ENCODE measurements at regions not wholly inside any gene's neighbourhood (a gene's known extent, or its start where the extent isn't known, plus 50 kb on each side); places are given as distances from the start of the nearest gene placed in this dataset.

GRCh38 chr5:51449026-51449425 is 65.8 kb downstream of the ISL1 start:
- DNase-seq, result no peak

DNA sequence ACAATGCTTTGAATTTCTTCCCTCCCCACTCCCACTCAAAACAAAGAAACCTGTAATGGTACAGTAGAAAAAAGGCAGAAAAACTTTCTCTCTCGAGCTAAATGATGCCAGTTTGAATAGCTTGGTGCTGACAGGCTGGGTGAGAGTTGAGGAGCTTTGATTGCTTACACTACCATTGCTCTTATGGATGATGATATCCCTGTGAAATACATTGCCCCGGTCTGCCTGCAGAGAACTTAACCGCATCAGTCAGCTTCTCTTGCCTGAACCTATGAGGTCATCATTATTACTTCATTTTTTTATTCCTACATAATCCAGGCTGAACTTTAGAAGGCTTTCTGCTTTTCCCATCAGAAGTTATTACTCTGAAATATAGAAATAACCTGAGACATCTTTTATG is 69.3 kb downstream of the ISL1 start:
- no peak for DNase-seq

DNA sequence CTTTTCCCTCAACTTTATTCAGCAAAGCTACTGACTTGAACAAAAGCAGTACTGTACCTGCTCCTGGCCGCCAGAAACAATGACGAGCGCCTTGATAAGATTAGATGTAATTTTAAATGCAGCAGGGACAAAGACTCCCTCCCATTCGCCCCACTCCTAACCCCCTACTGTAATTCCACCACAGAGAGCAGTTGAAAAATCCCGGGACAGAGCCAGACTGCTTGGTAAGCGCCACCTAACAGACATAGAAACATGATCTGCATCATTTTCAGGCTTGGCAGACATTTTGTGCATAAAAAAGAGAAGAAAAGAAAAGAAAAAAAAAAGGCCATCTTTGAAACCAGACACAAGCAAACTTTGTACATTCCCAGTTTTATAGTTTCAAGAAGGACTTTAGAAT is 81.9 kb downstream of the ISL1 start:
- DNase-seq, result no peak

DNA sequence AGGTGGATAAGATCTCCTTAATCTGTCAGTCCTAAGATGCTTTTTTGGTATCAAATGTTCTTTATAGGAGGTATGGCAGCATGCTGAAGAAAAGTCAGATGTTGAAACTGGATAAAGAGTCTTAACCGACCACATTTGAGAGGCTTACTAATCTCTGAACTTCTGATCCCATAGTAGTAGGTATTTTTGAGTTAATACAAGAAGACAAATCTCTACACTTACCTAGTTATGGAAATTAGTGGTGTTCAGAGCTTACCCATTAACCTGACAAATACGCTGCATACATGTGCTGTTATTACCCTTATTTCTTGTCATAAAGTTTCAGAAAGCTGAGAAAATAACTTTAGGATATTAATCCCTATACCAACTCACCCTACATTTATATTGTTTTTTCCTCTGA is 83.0 kb downstream of the ISL1 start:
- DNase-seq, result no peak

DNA sequence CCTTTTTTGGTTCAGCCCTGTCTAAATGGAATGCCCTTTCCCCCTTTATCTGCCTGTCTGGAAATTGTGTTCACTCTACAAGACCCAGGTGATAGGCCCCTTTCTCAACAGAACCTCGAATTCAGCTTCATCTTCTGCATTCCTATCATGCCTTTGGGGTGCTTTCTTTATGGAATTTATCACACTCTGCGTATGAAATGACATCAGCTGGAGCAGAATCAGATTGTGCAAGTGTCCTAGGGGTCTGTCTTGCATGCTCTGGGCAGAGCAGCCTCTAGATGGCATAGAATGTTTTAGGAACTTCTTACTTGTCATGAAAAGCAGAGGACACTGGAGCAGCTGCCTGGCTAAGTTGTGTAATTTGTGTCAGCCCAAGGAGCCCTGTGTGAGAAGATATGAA is 84.9 kb downstream of the ISL1 start:
- DNase-seq, result no peak

GRCh38 chr5:51471630-51472029 is 88.4 kb downstream of the ISL1 start:
- no peak for DNase-seq

DNA sequence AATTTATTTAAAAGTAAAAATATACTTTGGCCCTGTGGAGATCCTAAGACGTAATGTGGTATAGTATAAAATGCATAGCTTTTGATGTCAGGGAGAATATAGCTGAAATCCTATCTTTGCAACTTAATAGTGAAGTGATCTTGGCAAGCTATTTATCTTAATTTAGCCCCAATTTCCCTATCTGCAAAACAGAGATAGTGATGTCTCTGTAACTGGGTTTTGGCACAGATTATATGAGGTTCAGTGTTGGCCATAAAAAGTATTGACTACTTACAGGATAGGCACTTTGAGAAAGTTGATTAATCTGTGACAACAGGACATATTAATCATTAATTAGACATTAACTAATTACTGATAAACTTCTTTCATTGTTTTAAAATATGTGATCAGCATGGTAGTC is 89.2 kb downstream of the ISL1 start:
- no peak for DNase-seq

- DNase-seq, result no peak
Measured at GRCh38 chr5:51475628-51476027, 92.4 kb downstream of the ISL1 start.

- DNase-seq, result no peak
Measured at GRCh38 chr5:51476431-51476830, 93.2 kb downstream of the ISL1 start.

DNA sequence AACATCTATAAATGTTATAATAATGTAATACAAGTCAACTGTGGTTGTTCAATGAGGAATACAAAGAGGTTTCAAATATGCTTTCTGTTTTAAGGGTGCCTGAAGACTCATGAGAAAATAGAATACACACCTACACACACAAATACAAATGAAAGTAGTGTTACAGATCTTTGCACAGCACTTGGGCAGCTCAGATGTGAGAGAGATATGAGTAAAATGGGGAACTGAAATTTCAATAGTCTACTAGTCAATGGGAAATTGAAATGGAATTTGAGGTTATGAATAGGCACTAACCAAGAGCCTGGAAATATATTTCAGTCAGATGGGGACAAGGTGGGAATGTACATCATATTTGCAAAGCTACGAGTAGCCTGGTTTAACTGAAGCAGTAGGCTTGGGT is 96.6 kb downstream of the ISL1 start:
- no peak for DNase-seq

DNA sequence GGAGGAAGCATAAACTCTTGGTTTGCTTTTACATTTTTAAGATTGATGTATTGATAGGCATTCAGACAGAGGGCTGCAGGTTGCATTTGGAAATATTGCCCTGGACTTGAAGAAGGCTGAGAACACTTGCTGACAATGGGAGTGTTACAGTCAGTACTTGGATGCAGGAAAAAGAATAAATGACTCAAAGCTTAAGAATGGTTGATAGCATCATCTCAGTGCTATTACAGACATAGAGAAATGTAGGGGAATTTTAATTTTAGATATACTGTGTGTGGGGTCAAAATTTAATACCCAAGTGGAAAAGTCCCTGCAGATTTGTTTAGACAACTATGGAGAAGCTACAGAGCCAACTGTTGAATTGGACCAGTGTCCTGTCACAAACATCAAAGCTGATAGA is 101.1 kb downstream of the ISL1 start:
- no peak for DNase-seq

DNA sequence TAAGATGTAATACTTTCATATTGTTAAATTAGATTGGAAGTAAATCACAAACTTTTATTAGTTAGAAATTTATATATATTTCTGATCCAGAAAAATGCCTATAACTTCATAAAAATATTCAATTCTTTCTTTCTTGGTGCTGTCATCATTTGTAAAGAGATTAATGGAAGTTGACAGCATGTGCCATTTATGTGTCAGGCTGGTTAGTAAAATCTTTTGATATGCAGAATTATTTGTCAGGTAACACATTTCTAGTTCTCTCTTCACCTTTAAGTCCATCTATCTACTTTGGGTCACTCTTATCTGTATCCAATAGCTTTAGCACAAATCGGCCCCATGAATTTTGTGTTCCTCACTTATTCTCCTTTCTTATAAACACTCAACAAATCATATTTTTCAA is 102.9 kb downstream of the ISL1 start:
- no peak for DNase-seq

DNA sequence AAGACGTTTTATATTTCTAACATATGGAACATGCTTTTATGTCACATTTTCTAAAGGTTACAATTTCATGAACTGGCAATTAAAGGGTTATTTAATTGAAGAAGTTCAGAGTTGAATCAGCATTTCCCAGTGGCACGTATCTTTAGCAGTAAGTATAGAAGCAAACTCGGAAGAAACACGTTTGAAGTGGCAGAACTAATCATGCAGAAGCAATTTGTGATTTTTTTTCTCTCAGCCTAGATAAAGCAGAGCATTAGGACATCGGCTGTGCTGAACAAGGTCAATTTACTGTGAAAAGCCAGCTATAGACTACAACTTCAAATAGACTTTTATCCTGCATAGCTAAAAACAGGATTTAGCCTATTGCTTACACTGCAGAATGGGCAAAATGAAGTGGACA is 104.7 kb downstream of the ISL1 start:
- DNase-seq, result no peak

DNA sequence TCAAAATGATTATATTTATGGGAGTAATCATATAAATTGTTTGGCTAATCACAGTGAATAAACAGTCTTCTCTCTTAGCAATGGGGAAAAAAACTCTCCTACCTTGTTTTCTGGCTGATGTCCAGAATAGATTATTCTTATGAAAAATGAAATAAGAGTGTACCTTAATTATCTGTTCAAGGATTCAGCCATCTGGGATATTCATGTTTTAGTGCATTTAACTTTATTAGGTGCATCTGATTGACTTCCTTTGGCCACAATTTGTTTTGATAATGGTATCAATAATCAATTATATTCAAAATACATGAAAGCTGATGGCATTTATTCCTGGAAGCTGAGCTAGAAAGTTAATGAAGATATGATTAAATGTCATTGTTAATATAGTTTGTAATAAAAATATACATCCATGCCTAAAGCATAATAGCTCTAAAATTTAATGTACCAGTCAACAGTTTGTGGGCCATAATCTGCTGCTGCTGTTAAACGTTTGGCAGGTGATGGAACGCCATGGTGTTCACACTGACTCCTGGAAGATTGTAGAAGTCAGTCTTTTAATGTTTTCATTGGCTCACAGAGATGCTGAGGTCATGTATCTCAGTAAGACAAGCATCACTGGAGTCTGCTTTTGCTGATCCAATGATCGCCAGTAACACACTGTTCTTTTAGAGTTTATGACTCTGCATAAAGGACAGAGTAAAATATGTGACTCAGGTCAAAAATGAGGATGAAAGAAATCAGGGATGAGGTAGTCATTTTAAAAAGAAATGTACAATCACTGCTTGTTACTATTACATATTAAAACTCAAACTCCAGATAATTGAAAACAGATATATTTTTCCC is 105.8 kb downstream of the ISL1 start:
- DNase-seq, result no peak

DNA sequence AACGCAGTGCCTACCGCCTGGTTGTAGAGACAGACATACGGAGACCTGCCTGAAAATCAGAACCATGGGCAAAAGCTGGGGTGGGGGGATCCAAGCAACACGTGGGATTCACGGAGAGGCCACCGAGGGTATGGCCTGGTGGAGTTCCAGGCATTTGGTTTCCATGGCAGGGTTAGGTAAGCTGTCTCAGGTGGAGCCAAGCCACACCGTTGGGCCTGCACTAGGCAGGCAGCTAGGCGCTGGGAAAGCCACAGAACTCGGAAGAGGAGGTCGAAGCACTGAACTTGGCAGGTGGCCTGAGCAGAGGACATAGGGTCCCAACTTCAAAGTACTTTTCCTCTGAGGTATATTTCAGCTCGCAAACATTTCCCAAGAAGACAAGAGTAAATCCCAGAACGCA is 111.6 kb downstream of the ISL1 start:
- DNase-seq, result no peak

- DNase-seq, result no peak
Measured at GRCh38 chr5:51495672-51496071, 112.4 kb downstream of the ISL1 start.

- no peak for DNase-seq
Measured at GRCh38 chr5:51517838-51518237, 134.6 kb downstream of the ISL1 start.

DNA sequence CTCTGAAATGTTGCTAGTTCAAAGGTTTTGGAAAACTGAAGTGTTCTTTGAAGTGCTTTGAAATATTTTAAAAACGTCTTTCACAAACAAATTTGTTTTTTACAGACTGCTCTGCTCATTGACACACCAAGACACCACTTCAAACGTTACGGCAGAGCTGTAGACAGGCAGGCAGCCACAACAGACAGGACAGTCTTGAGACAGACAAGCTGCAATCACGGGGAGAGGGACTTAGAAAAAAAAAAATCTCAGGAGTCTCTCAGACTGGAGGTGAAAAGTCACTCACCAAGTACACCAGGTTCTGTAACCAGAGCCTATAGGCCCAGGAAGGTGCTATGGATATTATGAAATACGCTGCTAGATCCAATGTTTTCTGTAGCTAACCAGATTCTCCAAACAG is 135.4 kb downstream of the ISL1 start:
- DNase-seq, result no peak

DNA sequence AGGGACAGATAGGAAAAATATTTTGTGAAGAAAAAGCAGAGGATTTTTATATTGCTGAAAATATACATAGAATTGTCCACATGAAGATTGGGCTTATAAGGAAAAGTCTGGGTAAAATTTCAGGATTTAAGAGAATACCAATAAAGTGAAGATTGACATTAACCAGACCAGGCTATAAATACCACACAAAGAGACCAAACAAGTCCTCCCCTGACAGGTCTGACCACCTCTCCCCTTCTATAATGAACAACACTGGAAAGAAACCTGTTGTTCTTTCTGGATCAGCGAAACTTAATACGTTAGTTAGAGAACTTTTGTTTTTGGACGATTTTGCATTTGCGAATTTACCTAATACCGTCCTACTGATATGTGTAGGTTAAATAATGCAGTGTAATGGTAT is 138.3 kb downstream of the ISL1 start:
- DNase-seq, result no peak

DNA sequence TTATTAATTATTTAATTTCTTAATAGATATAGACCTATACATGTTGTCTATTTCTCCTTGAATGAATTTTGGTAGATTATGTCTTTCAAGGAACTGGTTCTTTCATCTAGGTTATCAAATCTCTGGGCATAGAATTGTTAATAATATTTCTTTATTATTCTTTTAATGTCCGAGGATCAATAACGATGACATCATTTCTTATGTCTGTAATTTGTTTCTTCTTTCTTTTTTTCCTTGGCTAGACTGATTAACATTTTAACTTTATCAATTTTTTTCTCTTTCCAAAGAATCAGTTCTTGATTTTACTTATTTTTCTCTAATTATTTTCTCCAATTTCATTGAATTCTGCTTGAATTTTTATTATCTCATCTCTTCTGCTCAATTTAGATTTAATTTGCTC is 156.0 kb downstream of the ISL1 start:
- no peak for DNase-seq

GRCh38 chr5:51544031-51544785 is 161.0 kb downstream of the ISL1 start:
- no peak for DNase-seq

- DNase-seq, result no peak
Measured at GRCh38 chr5:51556833-51557232, 173.6 kb downstream of the ISL1 start.

DNA sequence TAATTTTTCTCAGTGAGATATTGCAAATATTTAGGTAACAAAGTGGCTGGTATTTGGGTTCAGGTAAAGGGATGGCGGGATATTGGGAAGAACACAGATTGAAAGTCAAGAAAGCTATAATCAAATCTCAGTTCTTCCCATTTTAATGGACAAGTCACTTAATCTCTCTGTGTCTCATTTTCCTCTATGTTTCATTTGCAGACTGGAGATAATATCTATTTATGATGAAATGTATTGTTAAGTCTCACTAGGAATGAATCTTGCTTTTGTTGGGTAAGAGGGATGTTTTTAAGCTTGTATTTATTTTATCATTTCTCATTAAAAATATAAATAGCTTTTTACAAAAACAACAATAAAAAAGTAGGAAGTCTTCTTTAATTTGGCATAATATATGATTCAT is 175.4 kb downstream of the ISL1 start:
- no peak for DNase-seq

GRCh38 chr5:51559339-51559738 is 176.1 kb downstream of the ISL1 start:
- no peak for DNase-seq
